HCT116 (cell line): ENCODE measurements at regions not wholly inside any gene's neighbourhood (a gene's known extent, or its start where the extent isn't known, plus 50 kb on each side); places are given as distances from the start of the nearest gene placed in this dataset.

Experiments used
- ATAC-seq: fragments of 200-7000 bp; cut with Tn5 transposase; 2 replicates; pipeline ENCODE4 v1.9.1; 2020; ENCODE audit warnings: mild to moderate bottlenecking, moderate library complexity
- BruUV-seq: library from RNA; stranded (reverse); fragments of 400-500 nt; replicated peaks from 2 replicates; lab custom pipeline; 2021; lab: Mats Ljungman, UMichigan
- CTCF ChIA-PET: fragments of 300-600 bp; sonication (Branson Sonifier 250); formaldehyde crosslinking; loops from one replicate; lab custom pipeline; 2021; ENCODE audit warnings: antibody characterized with exemption; lab: Charles Lee
- POLR2A ChIA-PET: fragments of 300-600, 350-600 bp; sonication (Branson Sonifier 250); formaldehyde crosslinking; loops from one replicate; lab custom pipeline; 2021; ENCODE audit warnings: antibody characterized with exemption; lab: Charles Lee
- RAD21 ChIA-PET, 2 experiments: fragments of 300-600 bp; sonication (Branson Sonifier 250); formaldehyde crosslinking; loops; one replicate each; lab custom pipeline; 2023; ENCODE audit warnings: low total read pairs in 2 of 2; ENCODE audit not compliant: uncharacterized antibody in 2 of 2, unreplicated experiment in 2 of 2, low non-redundant PET in 1 of 2; lab: Charles Lee
- DNase-seq: peaks from one replicate; pipeline ENCODE4 v3.0.0-alpha.2; 2010; ENCODE audit warnings: low read depth, low spot score
- H2AFZ ChIP-seq: fragments of 200-600 bp; shearing (Covaris generic), sonication (generic); 2 replicates; pipeline ENCODE4 v1.6.1; 2017; ENCODE audit warnings: low read depth, mixed run types, mixed read lengths, antibody characterized with exemption, low read length; ENCODE audit not compliant: poor library complexity, severe bottlenecking
- H3K27ac ChIP-seq: 2 replicates; pipeline ENCODE4 v1.5.1; 2012; ENCODE audit warnings: low read depth, low read length
- H3K27me3 ChIP-seq: fragments of 200-600 bp; sonication (generic); 2 replicates; pipeline ENCODE4 v1.6.1; 2016; ENCODE audit warnings: mixed run types, low read length, mixed read lengths; ENCODE audit not compliant: insufficient read depth
- H3K36me3 ChIP-seq, 2 experiments: fragments of 200-500 bp in 1 of 2; fragments of 200-600 bp in 1 of 2; sonication (Bioruptor generic) in 1 of 2; sonication (generic) in 1 of 2; 2 replicates each; pipeline versions ENCODE4 v1.5.1 to v1.6.1; 2014 to 2016; ENCODE audit warnings: low read length in 2 of 2, inconsistent platforms in 1 of 2, mixed read lengths in 1 of 2, mixed run types in 1 of 2; ENCODE audit not compliant: insufficient read depth in 2 of 2, control insufficient read depth in 1 of 2
- H3K4me1 ChIP-seq, 2 experiments: fragments of 200-600 bp in 1 of 2; sonication (generic) in 1 of 2; 2 replicates each; pipeline versions ENCODE4 v1.5.1 to v1.6.1; 2012 to 2017; ENCODE audit warnings: low read length in 2 of 2, inconsistent platforms in 1 of 2, mild to moderate bottlenecking in 1 of 2, mixed read lengths in 1 of 2, mixed run types in 1 of 2, moderate library complexity in 1 of 2; ENCODE audit not compliant: insufficient read depth in 2 of 2, control insufficient read depth in 1 of 2
- H3K4me2 ChIP-seq: fragments of 200-600 bp; sonication (generic); 2 replicates; pipeline ENCODE4 v1.6.1; 2017; ENCODE audit warnings: mixed run types, low read length, mixed read lengths
- H3K4me3 ChIP-seq, 2 experiments: fragments of 200-600 bp in 1 of 2; sonication (generic) in 1 of 2; replicated peaks in 1 of 2; 2 replicates each; pipeline ENCODE4 v1.5.1; 2011 to 2016; ENCODE audit warnings: low read length in 2 of 2, control low read depth in 1 of 2, low read depth in 1 of 2, mild to moderate bottlenecking in 1 of 2, mixed read lengths in 1 of 2, mixed run types in 1 of 2
- H3K79me2 ChIP-seq: fragments of 200-600 bp; sonication (generic); 2 replicates; pipeline ENCODE4 v1.6.1; 2017; ENCODE audit warnings: mild to moderate bottlenecking, mixed run types, low read length, moderate library complexity, mixed read lengths; ENCODE audit not compliant: insufficient read depth
- H3K9ac ChIP-seq: fragments of 200-600 bp; sonication (generic); 2 replicates; pipeline ENCODE4 v1.6.1; 2016; ENCODE audit warnings: low read length, mixed read lengths
- H3K9me2 ChIP-seq: fragments of 200-600 bp; sonication (generic), shearing (Covaris generic); 2 replicates; pipeline ENCODE4 v1.6.1; 2017; ENCODE audit warnings: mixed run types, mild to moderate bottlenecking, moderate library complexity; ENCODE audit not compliant: insufficient read depth
- H3K9me3 ChIP-seq, 2 experiments: fragments of 200-500 bp in 1 of 2; fragments of 200-600 bp in 1 of 2; sonication (Bioruptor generic) in 1 of 2; sonication (generic) in 1 of 2; 2 replicates each; pipeline ENCODE4 v1.6.1; 2014 to 2017; ENCODE audit warnings: low read length in 2 of 2, mixed read lengths in 2 of 2, inconsistent platforms in 1 of 2, low read depth in 1 of 2, mild to moderate bottlenecking in 1 of 2, mixed run types in 1 of 2, moderate library complexity in 1 of 2; ENCODE audit not compliant: control insufficient read depth in 1 of 2, insufficient read depth in 1 of 2
- H4K20me1 ChIP-seq: fragments of 200-600 bp; sonication (generic), shearing (Covaris generic); 2 replicates; pipeline ENCODE4 v1.6.1; 2017; ENCODE audit warnings: mixed run types, mild to moderate bottlenecking, moderate library complexity; ENCODE audit not compliant: insufficient read depth
- ATF3 ChIP-seq: IDR thresholded peaks from 2 replicates; pipeline ENCODE4 v1.6.1; 2012
- CBX3 ChIP-seq: IDR thresholded peaks from 2 replicates; pipeline ENCODE4 v1.6.1; 2012; ENCODE audit warnings: low read depth
- CEBPB ChIP-seq: IDR thresholded peaks from 2 replicates; pipeline ENCODE4 v1.6.1; 2012; ENCODE audit warnings: low read depth
- CTCF ChIP-seq, 3 experiments: fragments of 200-600 bp in 1 of 3; sonication (generic) in 1 of 3; IDR thresholded peaks in 2 of 3; conservative IDR thresholded peaks in 1 of 3; 2 replicates each; pipeline ENCODE4 v1.5.1; 2012 to 2017; ENCODE audit warnings: low read depth in 2 of 3, low read length in 2 of 3, antibody characterized with exemption in 1 of 3, borderline replicate concordance in 1 of 3, control low read depth in 1 of 3, mild to moderate bottlenecking in 1 of 3, mixed read lengths in 1 of 3, mixed run types in 1 of 3, moderate library complexity in 1 of 3; ENCODE audit not compliant: insufficient read depth in 1 of 3
- ELF1 ChIP-seq: IDR thresholded peaks from 2 replicates; pipeline ENCODE4 v1.6.1; 2012; ENCODE audit warnings: low read depth, borderline replicate concordance
- EZH2 ChIP-seq: fragments of 200-600 bp; sonication (generic); IDR thresholded peaks from 2 replicates; pipeline ENCODE4 v1.6.1; 2017; ENCODE audit warnings: antibody characterized with exemption, mixed run types
- EZH2phosphoT487 ChIP-seq: fragments of 200-600 bp; IDR thresholded peaks from 2 replicates; pipeline ENCODE4 v1.6.1; 2018; ENCODE audit warnings: antibody characterized with exemption, borderline replicate concordance
- FOSL1 ChIP-seq: IDR thresholded peaks from 2 replicates; pipeline ENCODE4 v1.6.1; 2012; ENCODE audit warnings: low read depth
- JUND ChIP-seq: IDR thresholded peaks from 2 replicates; pipeline ENCODE4 v1.6.1; 2012
- MAX ChIP-seq: IDR thresholded peaks from 2 replicates; pipeline ENCODE4 v1.6.1; 2012
- POLR2A ChIP-seq: IDR thresholded peaks from 2 replicates; pipeline ENCODE4 v1.7.0; 2011; ENCODE audit warnings: borderline replicate concordance; ENCODE audit not compliant: insufficient read depth, insufficient read length; ENCODE audit errors: extremely low read depth
- POLR2AphosphoS5 ChIP-seq: IDR thresholded peaks from 2 replicates; pipeline ENCODE4 v1.6.1; 2011; ENCODE audit warnings: mild to moderate bottlenecking, low read depth, low read length, moderate library complexity
- RAD21 ChIP-seq: IDR thresholded peaks from 2 replicates; pipeline ENCODE4 v1.6.1; 2012; ENCODE audit warnings: low read depth, mild to moderate bottlenecking
- SP1 ChIP-seq: IDR thresholded peaks from 2 replicates; pipeline ENCODE4 v1.6.1; 2012; ENCODE audit warnings: low read depth
- TCF7L2 ChIP-seq: IDR thresholded peaks from 2 replicates; pipeline ENCODE4 v1.7.0; 2011; ENCODE audit warnings: borderline replicate concordance, inconsistent platforms; ENCODE audit not compliant: insufficient read depth, insufficient read length; ENCODE audit errors: extremely low read depth
- ZFX ChIP-seq: fragments of 450-650 bp; IDR thresholded peaks from 2 replicates; pipeline ENCODE4 v1.6.1; 2017
- ZNF274 ChIP-seq: fragments of 200-500 bp; sonication (Bioruptor generic); IDR thresholded peaks from 2 replicates; pipeline ENCODE4 v1.6.1; 2014; ENCODE audit warnings: mild to moderate bottlenecking, low read depth, low read length, inconsistent platforms
- intact Hi-C: fragments of 100-400 bp; cut with micrococcal nuclease; formaldehyde crosslinking; loops from 2 replicates; pipeline ENCODE4 v1.10.0; 2022
- TF ChIP-seq, protein P1 (sequence below): IDR thresholded peaks from 2 replicates; pipeline ENCODE4 v1.6.1; 2012; ENCODE audit warnings: low read depth

- TF ChIP-seq MAX (no peak), RAD21 (no peak), JUND (no peak), ZFX (no peak), EZH2 (no peak), ELF1 (no peak), ATF3 (no peak)
Observed at GRCh38 chrX:155715141-155715540, 102.4 kb upstream of the TMLHE start (continued).

- ChIA-PET POLR2A (no interaction called here), CTCF (no interaction called here), RAD21 (no interaction called here)
- Histone ChIP-seq H3K4me3 (no peak overlapping the region), H3K9ac (no peak overlapping the region), H3K9me3 (no peaks in the 10 kb centered on the region), H3K79me2 (no peaks in the 10 kb centered on the region), H3K36me3 (no peaks in the 10 kb centered on the region), H3K9me2 (no peaks in the 10 kb centered on the region), H2AFZ (no peak overlapping the region), H3K27ac (no peak overlapping the region), H3K4me1 (no peaks in the 10 kb centered on the region), H3K27me3 (no peaks in the 10 kb centered on the region), H3K4me2 (no peak overlapping the region), H4K20me1 (no peaks in the 10 kb centered on the region)
- BruUV-seq, result no TSS peak
- intact Hi-C loops, result no loop called here
- DNase-seq (no peak), ATAC-seq (no peak)
- TF ChIP-seq POLR2A (no peak), EZH2 (no peak), ATF3 (no peak), RAD21 (no peak), MAX (no peak), ELF1 (no peak), CTCF (IDR thresholded peaks at IDR 0.05 in 2 of 3, conservative IDR thresholded peaks at IDR 0.05 in 1 of 3; ENCODE audit: borderline replicate concordance in 1 of 3, insufficient read depth in 1 of 3, low read depth in 2 of 3, low read length in 2 of 3) (no peak), SP1 (no peak), FOSL1 (no peak), CEBPB (no peak), CBX3 (no peak), EZH2phosphoT487 (no peak), JUND (no peak), TCF7L2 (no peak), POLR2AphosphoS5 (no peak), ZNF274 (no peak)
- TF ChIP-seq, protein P1, sequence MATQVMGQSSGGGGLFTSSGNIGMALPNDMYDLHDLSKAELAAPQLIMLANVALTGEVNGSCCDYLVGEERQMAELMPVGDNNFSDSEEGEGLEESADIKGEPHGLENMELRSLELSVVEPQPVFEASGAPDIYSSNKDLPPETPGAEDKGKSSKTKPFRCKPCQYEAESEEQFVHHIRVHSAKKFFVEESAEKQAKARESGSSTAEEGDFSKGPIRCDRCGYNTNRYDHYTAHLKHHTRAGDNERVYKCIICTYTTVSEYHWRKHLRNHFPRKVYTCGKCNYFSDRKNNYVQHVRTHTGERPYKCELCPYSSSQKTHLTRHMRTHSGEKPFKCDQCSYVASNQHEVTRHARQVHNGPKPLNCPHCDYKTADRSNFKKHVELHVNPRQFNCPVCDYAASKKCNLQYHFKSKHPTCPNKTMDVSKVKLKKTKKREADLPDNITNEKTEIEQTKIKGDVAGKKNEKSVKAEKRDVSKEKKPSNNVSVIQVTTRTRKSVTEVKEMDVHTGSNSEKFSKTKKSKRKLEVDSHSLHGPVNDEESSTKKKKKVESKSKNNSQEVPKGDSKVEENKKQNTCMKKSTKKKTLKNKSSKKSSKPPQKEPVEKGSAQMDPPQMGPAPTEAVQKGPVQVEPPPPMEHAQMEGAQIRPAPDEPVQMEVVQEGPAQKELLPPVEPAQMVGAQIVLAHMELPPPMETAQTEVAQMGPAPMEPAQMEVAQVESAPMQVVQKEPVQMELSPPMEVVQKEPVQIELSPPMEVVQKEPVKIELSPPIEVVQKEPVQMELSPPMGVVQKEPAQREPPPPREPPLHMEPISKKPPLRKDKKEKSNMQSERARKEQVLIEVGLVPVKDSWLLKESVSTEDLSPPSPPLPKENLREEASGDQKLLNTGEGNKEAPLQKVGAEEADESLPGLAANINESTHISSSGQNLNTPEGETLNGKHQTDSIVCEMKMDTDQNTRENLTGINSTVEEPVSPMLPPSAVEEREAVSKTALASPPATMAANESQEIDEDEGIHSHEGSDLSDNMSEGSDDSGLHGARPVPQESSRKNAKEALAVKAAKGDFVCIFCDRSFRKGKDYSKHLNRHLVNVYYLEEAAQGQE, result no peak
Observed at GRCh38 chrX:155695419-155695818, 82.7 kb upstream of the TMLHE start.
